ENCODE measurements at regions not wholly inside any gene's neighbourhood (a gene's known extent, or its start where the extent isn't known, plus 50 kb on each side); places are given as distances from the start of the nearest gene placed in this dataset.

GRCh38 chr4:66963084-66963483 is 582.2 kb downstream of the CENPC start:
- Histone ChIP-seq H3K36me3 (replicated peaks; ENCODE audit: insufficient read depth, low read length) (no peaks in the 10 kb centered on the region), H3K9me3 (replicated peaks; ENCODE audit: insufficient read depth, low read length) (no peaks in the 10 kb centered on the region), H3K27ac (ENCODE audit: low read length) (no peak overlapping the region), H3K27me3 (replicated peaks; ENCODE audit: insufficient read depth, low read length) (no peaks in the 10 kb centered on the region), H3K4me1 (ENCODE audit: low read length) (no peaks in the 10 kb centered on the region), H3K9ac (ENCODE audit: low read length) (no peak overlapping the region), H3K79me2 (ENCODE audit: low read length) (no peaks in the 10 kb centered on the region), H3K4me2 (ENCODE audit: low read depth, low read length) (no peak overlapping the region), H4K20me1 (ENCODE audit: insufficient read depth, low read length) (no peaks in the 10 kb centered on the region), H3K9me2 (replicated peaks; ENCODE audit: insufficient read depth, low read length) (no peaks in the 10 kb centered on the region), H3K4me3 (ENCODE audit: low read length) (no peak overlapping the region), H2AFZ (ENCODE audit: low read length) (no peak overlapping the region), H3F3A (ENCODE audit: insufficient read depth, low read length) (no peaks in the 10 kb centered on the region)
- DNase-seq, result no peak
- TF ChIP-seq EZH2 (optimal IDR thresholded peaks at IDR 0.05; ENCODE audit: low read depth, low read length) (no peak), EZH2phosphoT487 (IDR thresholded peaks at IDR 0.05; ENCODE audit: low read length) (no peak)
- TF ChIP-seq, protein P1, sequence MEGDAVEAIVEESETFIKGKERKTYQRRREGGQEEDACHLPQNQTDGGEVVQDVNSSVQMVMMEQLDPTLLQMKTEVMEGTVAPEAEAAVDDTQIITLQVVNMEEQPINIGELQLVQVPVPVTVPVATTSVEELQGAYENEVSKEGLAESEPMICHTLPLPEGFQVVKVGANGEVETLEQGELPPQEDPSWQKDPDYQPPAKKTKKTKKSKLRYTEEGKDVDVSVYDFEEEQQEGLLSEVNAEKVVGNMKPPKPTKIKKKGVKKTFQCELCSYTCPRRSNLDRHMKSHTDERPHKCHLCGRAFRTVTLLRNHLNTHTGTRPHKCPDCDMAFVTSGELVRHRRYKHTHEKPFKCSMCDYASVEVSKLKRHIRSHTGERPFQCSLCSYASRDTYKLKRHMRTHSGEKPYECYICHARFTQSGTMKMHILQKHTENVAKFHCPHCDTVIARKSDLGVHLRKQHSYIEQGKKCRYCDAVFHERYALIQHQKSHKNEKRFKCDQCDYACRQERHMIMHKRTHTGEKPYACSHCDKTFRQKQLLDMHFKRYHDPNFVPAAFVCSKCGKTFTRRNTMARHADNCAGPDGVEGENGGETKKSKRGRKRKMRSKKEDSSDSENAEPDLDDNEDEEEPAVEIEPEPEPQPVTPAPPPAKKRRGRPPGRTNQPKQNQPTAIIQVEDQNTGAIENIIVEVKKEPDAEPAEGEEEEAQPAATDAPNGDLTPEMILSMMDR (IDR thresholded peaks at IDR 0.05; ENCODE audit: low read length), result no peak

GRCh38 chr4:66959207-66959606 is 586.1 kb downstream of the CENPC start:
- Histone ChIP-seq H3K9ac (ENCODE audit: low read length) (no peak overlapping the region), H3K27me3 (replicated peaks; ENCODE audit: insufficient read depth, low read length) (no peaks in the 10 kb centered on the region), H3F3A (ENCODE audit: insufficient read depth, low read length) (no peaks in the 10 kb centered on the region), H3K4me2 (ENCODE audit: low read depth, low read length) (no peak overlapping the region), H3K4me1 (ENCODE audit: low read length) (no peaks in the 10 kb centered on the region), H2AFZ (ENCODE audit: low read length) (no peak overlapping the region), H3K9me3 (replicated peaks; ENCODE audit: insufficient read depth, low read length) (no peaks in the 10 kb centered on the region), H3K36me3 (replicated peaks; ENCODE audit: insufficient read depth, low read length) (no peaks in the 10 kb centered on the region), H3K27ac (ENCODE audit: low read length) (no peak overlapping the region), H3K4me3 (ENCODE audit: low read length) (no peak overlapping the region), H4K20me1 (ENCODE audit: insufficient read depth, low read length) (no peaks in the 10 kb centered on the region), H3K79me2 (ENCODE audit: low read length) (no peaks in the 10 kb centered on the region), H3K9me2 (replicated peaks; ENCODE audit: insufficient read depth, low read length) (no peaks in the 10 kb centered on the region)
- DNase-seq, result no peak
- no peak for TF ChIP-seq EZH2 (optimal IDR thresholded peaks at IDR 0.05; ENCODE audit: low read depth, low read length)
- no peak for TF ChIP-seq EZH2phosphoT487 (IDR thresholded peaks at IDR 0.05; ENCODE audit: low read length)
- TF ChIP-seq, protein P1 (IDR thresholded peaks at IDR 0.05; ENCODE audit: low read length), result no peak

DNA sequence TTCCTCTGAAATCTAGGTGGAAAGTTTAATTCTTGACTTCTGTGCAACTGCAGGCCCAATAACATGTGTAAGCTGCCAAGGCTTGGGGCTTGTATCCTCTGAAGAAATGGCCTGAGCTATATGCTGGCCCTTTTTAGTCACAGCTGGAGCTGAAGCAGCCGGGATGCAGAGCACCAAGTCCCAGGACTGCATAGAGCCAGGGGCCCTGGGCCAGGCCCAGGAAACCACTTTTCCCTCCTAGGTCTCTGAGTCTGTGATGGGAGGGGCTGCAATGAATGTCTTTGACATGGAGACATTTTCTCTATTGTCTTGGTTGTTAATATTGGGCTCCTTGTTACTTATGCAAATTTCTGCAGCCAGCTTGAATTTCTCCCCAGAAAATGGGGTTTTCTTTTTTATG is 588.5 kb downstream of the CENPC start:
- Histone ChIP-seq H3K79me2 (ENCODE audit: low read length) (no peaks in the 10 kb centered on the region), H3K4me3 (ENCODE audit: low read length) (no peak overlapping the region), H2AFZ (ENCODE audit: low read length) (no peak overlapping the region), H3F3A (ENCODE audit: insufficient read depth, low read length) (no peaks in the 10 kb centered on the region), H3K4me1 (ENCODE audit: low read length) (no peaks in the 10 kb centered on the region), H3K27me3 (replicated peaks; ENCODE audit: insufficient read depth, low read length) (no peaks in the 10 kb centered on the region), H3K9ac (ENCODE audit: low read length) (no peak overlapping the region), H3K4me2 (ENCODE audit: low read depth, low read length) (no peak overlapping the region), H3K36me3 (replicated peaks; ENCODE audit: insufficient read depth, low read length) (no peaks in the 10 kb centered on the region), H4K20me1 (ENCODE audit: insufficient read depth, low read length) (no peaks in the 10 kb centered on the region), H3K27ac (ENCODE audit: low read length) (no peak overlapping the region), H3K9me2 (replicated peaks; ENCODE audit: insufficient read depth, low read length) (no peaks in the 10 kb centered on the region), H3K9me3 (replicated peaks; ENCODE audit: insufficient read depth, low read length) (no peaks in the 10 kb centered on the region)
- TF ChIP-seq, protein P1 (IDR thresholded peaks at IDR 0.05; ENCODE audit: low read length), result no peak
- TF ChIP-seq EZH2phosphoT487 (IDR thresholded peaks at IDR 0.05; ENCODE audit: low read length) (no peak), EZH2 (optimal IDR thresholded peaks at IDR 0.05; ENCODE audit: low read depth, low read length) (no peak)
- no peak for DNase-seq

All from MM.1S (cell line).